Loucy (cell line): ENCODE measurements at regions not wholly inside any gene's neighbourhood (a gene's known extent, or its start where the extent isn't known, plus 50 kb on each side); places are given as distances from the start of the nearest gene placed in this dataset.

Experiments used
- H2AFZ ChIP-seq: fragments of 200-600 bp; sonication (generic); 2 replicates; pipeline ENCODE4 v1.6.0; 2016; ENCODE audit warnings: antibody characterized with exemption, mild to moderate bottlenecking, low read length, moderate library complexity
- H3F3A ChIP-seq: fragments of 200-600 bp; 2 replicates; pipeline ENCODE4 v1.6.0; 2016; ENCODE audit warnings: antibody characterized with exemption, low read depth, mild to moderate bottlenecking
- H3K27me3 ChIP-seq: fragments of 200-600 bp; sonication (generic); 2 replicates; pipeline ENCODE4 v1.6.1; 2014; ENCODE audit warnings: low read length, mild to moderate bottlenecking; ENCODE audit not compliant: insufficient read depth, poor library complexity, severe bottlenecking
- H3K36me3 ChIP-seq: fragments of 200-600 bp; sonication (generic); 2 replicates; pipeline ENCODE4 v1.6.1; 2016; ENCODE audit warnings: low read length; ENCODE audit not compliant: insufficient read depth
- H3K4me1 ChIP-seq: fragments of 200-600 bp; sonication (generic); 2 replicates; pipeline ENCODE4 v1.5.1; 2014; ENCODE audit warnings: low read length, mild to moderate bottlenecking; ENCODE audit not compliant: insufficient read depth, poor library complexity, severe bottlenecking
- H3K4me2 ChIP-seq: fragments of 200-600 bp; sonication (generic); 2 replicates; pipeline ENCODE4 v1.6.0; 2014; ENCODE audit warnings: antibody characterized with exemption, low read length, low read depth, mild to moderate bottlenecking; ENCODE audit not compliant: poor library complexity, severe bottlenecking
- H3K4me3 ChIP-seq: fragments of 200-600 bp; sonication (generic); 2 replicates; pipeline ENCODE4 v1.5.1; 2014; ENCODE audit warnings: low read length, mild to moderate bottlenecking, mixed read lengths; ENCODE audit not compliant: poor library complexity, severe bottlenecking
- H3K79me2 ChIP-seq: fragments of 200-600 bp; sonication (generic); 2 replicates; pipeline ENCODE4 v1.6.1; 2014; ENCODE audit warnings: low read length; ENCODE audit not compliant: insufficient read depth
- H3K9ac ChIP-seq: fragments of 200-600 bp; sonication (generic); 2 replicates; pipeline ENCODE4 v1.6.0; 2014; ENCODE audit warnings: mild to moderate bottlenecking, low read depth, low read length, moderate library complexity; ENCODE audit not compliant: poor library complexity, severe bottlenecking
- H3K9me2 ChIP-seq: fragments of 200-600 bp; sonication (generic); replicated peaks from 2 replicates; pipeline ENCODE4 v1.6.1; 2016; ENCODE audit warnings: low read depth, low read length, mixed read lengths
- H3K9me3 ChIP-seq: fragments of 200-600 bp; sonication (generic); 2 replicates; pipeline ENCODE4 v1.6.1; 2014; ENCODE audit warnings: mild to moderate bottlenecking, antibody characterized with exemption, low read length, low read depth; ENCODE audit not compliant: insufficient read depth
- H4K20me1 ChIP-seq: fragments of 200-600 bp; sonication (generic); 2 replicates; pipeline ENCODE4 v1.6.0; 2014; ENCODE audit warnings: antibody characterized with exemption, low read length, mild to moderate bottlenecking; ENCODE audit not compliant: insufficient read depth, poor library complexity, severe bottlenecking
- CTCF ChIP-seq: fragments of 200-600 bp; sonication (generic); conservative IDR thresholded peaks from 2 replicates; pipeline ENCODE4 v1.5.1; 2014; ENCODE audit warnings: mild to moderate bottlenecking, antibody characterized with exemption, low read length
- EZH2phosphoT487 ChIP-seq: fragments of 200-600 bp; IDR thresholded peaks from 2 replicates; pipeline ENCODE4 v1.6.1; 2018; ENCODE audit warnings: antibody characterized with exemption, mild to moderate bottlenecking, moderate library complexity, borderline replicate concordance

- Histone ChIP-seq H3K27me3 (no peaks in the 10 kb centered on the region), H3F3A (no peaks in the 10 kb centered on the region), H3K9me3 (no peaks in the 10 kb centered on the region), H3K4me2 (no peak overlapping the region), H4K20me1 (no peaks in the 10 kb centered on the region), H3K9ac (no peak overlapping the region), H3K9me2 (no peaks in the 10 kb centered on the region), H3K36me3 (no peaks in the 10 kb centered on the region), H3K4me3 (no peak overlapping the region), H3K79me2 (no peaks in the 10 kb centered on the region), H3K4me1 (no peaks in the 10 kb centered on the region), H2AFZ (no peak overlapping the region)
- TF ChIP-seq EZH2phosphoT487 (no peak), CTCF (no peak)
Observed at GRCh38 chr12:123098780-123099179, 52.1 kb downstream of the PITPNM2 start.

- H3F3A ChIP-seq = no peaks in the 10 kb centered on the region
- no peaks in the 10 kb centered on the region for H3K36me3 ChIP-seq
- no peak overlapping the region for H3K9ac ChIP-seq
- H3K79me2 ChIP-seq = no peaks in the 10 kb centered on the region
- H3K4me2 ChIP-seq = no peak overlapping the region
- no peak overlapping the region for H2AFZ ChIP-seq
- H3K4me1 ChIP-seq = no peaks in the 10 kb centered on the region
- TF ChIP-seq CTCF (no peak), EZH2phosphoT487 (no peak)
- no peaks in the 10 kb centered on the region for H3K27me3 ChIP-seq
- no peaks in the 10 kb centered on the region for H4K20me1 ChIP-seq
- H3K9me3 ChIP-seq = no peaks in the 10 kb centered on the region
- no peaks in the 10 kb centered on the region for H3K9me2 ChIP-seq
- H3K4me3 ChIP-seq = no peak overlapping the region
Observed at GRCh38 chr12:123097561-123098084, 53.3 kb downstream of the PITPNM2 start.

- H4K20me1 ChIP-seq = no peaks in the 10 kb centered on the region
- H3F3A ChIP-seq = no peaks in the 10 kb centered on the region
- no peaks in the 10 kb centered on the region for H3K27me3 ChIP-seq
- H3K4me2 ChIP-seq = no peak overlapping the region
- H2AFZ ChIP-seq = no peak overlapping the region
- H3K9me2 ChIP-seq = no peaks in the 10 kb centered on the region
- no peak for TF ChIP-seq CTCF
- TF ChIP-seq EZH2phosphoT487 = no peak
- no peaks in the 10 kb centered on the region for H3K79me2 ChIP-seq
- H3K4me3 ChIP-seq = no peak overlapping the region
- H3K4me1 ChIP-seq = no peaks in the 10 kb centered on the region
- H3K9ac ChIP-seq = no peak overlapping the region
- no peaks in the 10 kb centered on the region for H3K9me3 ChIP-seq
- H3K36me3 ChIP-seq = no peaks in the 10 kb centered on the region
Observed at GRCh38 chr12:123096741-123097140, 54.1 kb downstream of the PITPNM2 start.
